Astrocyte of the cerebellum (primary cell): ENCODE measurements at regions not wholly inside any gene's neighbourhood (a gene's known extent, or its start where the extent isn't known, plus 50 kb on each side); places are given as distances from the start of the nearest gene placed in this dataset.
"Not testable (repeated sequence)": the region's sequence is repeated elsewhere in the genome, so short reads cannot be mapped to it uniquely, and the experiment has no call there.

Experiments
- DNase-seq: peaks from one replicate; pipeline ENCODE4 v3.0.0-alpha.2; 2011; ENCODE audit warnings: low read depth
- H3K4me3 ChIP-seq: 2 replicates; pipeline ENCODE4 v1.5.1; 2011; ENCODE audit warnings: mild to moderate bottlenecking, low read depth, low read length, moderate library complexity
- CTCF ChIP-seq: IDR thresholded peaks from 2 replicates; pipeline ENCODE4 v1.5.1; 2012; ENCODE audit warnings: low read length, low read depth, moderate library complexity, mild to moderate bottlenecking; ENCODE audit errors: missing control alignments
- in situ Hi-C: cut with HindIII; loops from 2 replicates; pipeline ENCODE4 v1.10.0; 2017; ENCODE audit warnings: low sequenced_read_pairs

- no peak overlapping the region for H3K4me3 ChIP-seq
- DNase-seq, result no peak
- in situ Hi-C loops, result no loop called here
- TF ChIP-seq CTCF, result no peak
Measured at GRCh38 chr16:26606381-26607150, 460.2 kb upstream of the C16orf82 start.

GRCh38 chr16:26614237-26614841, 452.4 kb upstream of the C16orf82 start:
- H3K4me3 ChIP-seq, result no peak overlapping the region
- no peak for DNase-seq
- in situ Hi-C loops, result no loop called here
- no peak for TF ChIP-seq CTCF

GRCh38 chr16:26623442-26623841, 443.3 kb upstream of the C16orf82 start:
- no peak for DNase-seq
- no peak overlapping the region for H3K4me3 ChIP-seq
- no peak for TF ChIP-seq CTCF
- in situ Hi-C loops, result no loop called here

- H3K4me3 ChIP-seq, result no peak overlapping the region
- DNase-seq, result no peak
- no peak for TF ChIP-seq CTCF
- in situ Hi-C loops, result no loop called here
Measured at GRCh38 chr16:26627958-26628357, 438.8 kb upstream of the C16orf82 start.

- not testable (repeated sequence) for DNase-seq, H3K4me3 ChIP-seq
Measured at GRCh38 chr16:26631365-26631764, 435.4 kb upstream of the C16orf82 start.

GRCh38 chr16:26642047-26642664, 424.6 kb upstream of the C16orf82 start:
- no peak for TF ChIP-seq CTCF
- DNase-seq, result no peak
- in situ Hi-C loops, result no loop called here
- H3K4me3 ChIP-seq, result no peak overlapping the region

More at GRCh38 chr16:26631365-26631764, 435.4 kb upstream of the C16orf82 start:
- in situ Hi-C loops, result not testable (repeated sequence)

GRCh38 chr16:26643519-26643918, 423.2 kb upstream of the C16orf82 start:
- H3K4me3 ChIP-seq, result no peak overlapping the region
- in situ Hi-C loops, result no loop called here
- no peak for TF ChIP-seq CTCF
- no peak for DNase-seq
